OCI-LY1 (cell line): ENCODE measurements at regions not wholly inside any gene's neighbourhood (a gene's known extent, or its start where the extent isn't known, plus 50 kb on each side); places are given as distances from the start of the nearest gene placed in this dataset.

Source experiments
- H2AFZ ChIP-seq: fragments of 200-600 bp; sonication (generic), shearing (Covaris generic); 2 replicates; pipeline ENCODE4 v1.6.0; 2014; ENCODE audit warnings: antibody characterized with exemption, mild to moderate bottlenecking, low read length
- H3F3A ChIP-seq: fragments of 200-600 bp; sonication (generic), shearing (Covaris generic); 2 replicates; pipeline ENCODE4 v1.6.0; 2014; ENCODE audit warnings: mild to moderate bottlenecking, antibody characterized with exemption, low read length, moderate library complexity; ENCODE audit not compliant: insufficient read depth
- H3K27ac ChIP-seq: fragments of 200-600 bp; sonication (generic); 2 replicates; pipeline ENCODE4 v1.5.1; 2014; ENCODE audit warnings: low read length, mixed run types, mild to moderate bottlenecking, low read depth; ENCODE audit not compliant: poor library complexity, severe bottlenecking
- H3K27me3 ChIP-seq: fragments of 200-600 bp; sonication (generic); 2 replicates; pipeline ENCODE4 v1.6.0; 2014; ENCODE audit warnings: antibody characterized with exemption, mild to moderate bottlenecking, low read length, moderate library complexity; ENCODE audit not compliant: insufficient read depth
- H3K36me3 ChIP-seq: fragments of 200-600 bp; sonication (generic); 2 replicates; pipeline ENCODE4 v1.6.1; 2014; ENCODE audit warnings: mild to moderate bottlenecking, antibody characterized with exemption, low read length, moderate library complexity, mixed read lengths; ENCODE audit not compliant: insufficient read depth
- H3K4me1 ChIP-seq: fragments of 200-600 bp; sonication (generic); 2 replicates; pipeline ENCODE4 v1.5.1; 2014; ENCODE audit warnings: mild to moderate bottlenecking, low read length, moderate library complexity; ENCODE audit not compliant: insufficient read depth, severe bottlenecking
- H3K4me2 ChIP-seq: fragments of 200-600 bp; sonication (generic), shearing (Covaris generic); 2 replicates; pipeline ENCODE4 v1.6.1; 2014; ENCODE audit warnings: low read length
- H3K4me3 ChIP-seq: fragments of 200-600 bp; sonication (generic); 2 replicates; pipeline ENCODE4 v1.5.1; 2014; ENCODE audit warnings: low read length, low read depth, mild to moderate bottlenecking, mixed read lengths; ENCODE audit not compliant: poor library complexity, severe bottlenecking
- H3K79me2 ChIP-seq: fragments of 200-600 bp; shearing (Covaris generic); 2 replicates; pipeline ENCODE4 v1.6.1; 2016; ENCODE audit warnings: mixed run types, low read length, mixed read lengths; ENCODE audit not compliant: insufficient read depth
- H3K9ac ChIP-seq: fragments of 200-600 bp; sonication (generic), shearing (Covaris generic); 2 replicates; pipeline ENCODE4 v1.6.1; 2014; ENCODE audit warnings: mild to moderate bottlenecking, low read length, mixed read lengths
- H3K9me2 ChIP-seq: fragments of 200-600 bp; sonication (generic), shearing (Covaris generic); 2 replicates; pipeline ENCODE4 v1.6.1; 2014; ENCODE audit warnings: low read depth, mild to moderate bottlenecking, low read length, mixed read lengths
- H3K9me3 ChIP-seq: fragments of 200-600 bp; shearing (Covaris generic); 2 replicates; pipeline ENCODE4 v1.6.1; 2014; ENCODE audit warnings: low read length, mixed read lengths
- H4K20me1 ChIP-seq: fragments of 200-600 bp; sonication (generic), shearing (Covaris generic); 2 replicates; pipeline ENCODE4 v1.6.0; 2016; ENCODE audit warnings: mild to moderate bottlenecking, low read length; ENCODE audit not compliant: insufficient read depth
- EZH2 ChIP-seq: fragments of 200-600 bp; sonication (generic), shearing (Covaris generic); IDR thresholded peaks from 2 replicates; pipeline ENCODE4 v1.8.0; 2017; ENCODE audit warnings: borderline replicate concordance, mixed run types, mild to moderate bottlenecking, antibody characterized with exemption, low read length, moderate library complexity, mixed read lengths
- TF ChIP-seq, protein P1 (sequence below): fragments of 200-600 bp; sonication (generic), shearing (Covaris generic); IDR thresholded peaks from 2 replicates; pipeline ENCODE4 v1.5.1; 2017; ENCODE audit warnings: mild to moderate bottlenecking, antibody characterized with exemption, low read length, moderate library complexity, mixed read lengths

DNA sequence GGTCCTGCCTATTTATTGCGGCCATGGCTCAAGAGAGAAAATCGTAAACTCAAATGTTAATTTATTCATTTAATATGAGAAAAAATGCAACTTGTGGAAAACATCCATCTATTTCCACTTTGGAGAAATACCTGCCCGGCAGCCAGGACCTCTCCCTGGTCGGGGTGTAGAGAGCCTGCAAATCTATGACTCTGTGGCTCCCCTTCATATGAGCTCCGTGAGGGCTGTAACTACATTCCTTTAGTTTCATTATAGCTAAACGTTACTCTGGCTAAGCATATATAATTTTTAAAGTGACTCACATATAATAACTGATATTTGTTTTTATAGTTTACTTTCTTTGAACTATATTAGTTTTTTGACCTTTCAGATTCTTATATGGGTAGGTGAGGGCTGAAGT, 857.8 kb upstream of the FAT3 start:
- H3K9me3 ChIP-seq, result no peaks in the 10 kb centered on the region
- no peak overlapping the region for H3K9ac ChIP-seq
- H3K4me2 ChIP-seq, result no peak overlapping the region
- H3K36me3 ChIP-seq, result no peaks in the 10 kb centered on the region
- no peaks in the 10 kb centered on the region for H3F3A ChIP-seq
- no peaks in the 10 kb centered on the region for H3K9me2 ChIP-seq
- H3K4me1 ChIP-seq, result no peaks in the 10 kb centered on the region
- no peaks in the 10 kb centered on the region for H4K20me1 ChIP-seq
- H2AFZ ChIP-seq, result no peak overlapping the region
- TF ChIP-seq, protein P1, sequence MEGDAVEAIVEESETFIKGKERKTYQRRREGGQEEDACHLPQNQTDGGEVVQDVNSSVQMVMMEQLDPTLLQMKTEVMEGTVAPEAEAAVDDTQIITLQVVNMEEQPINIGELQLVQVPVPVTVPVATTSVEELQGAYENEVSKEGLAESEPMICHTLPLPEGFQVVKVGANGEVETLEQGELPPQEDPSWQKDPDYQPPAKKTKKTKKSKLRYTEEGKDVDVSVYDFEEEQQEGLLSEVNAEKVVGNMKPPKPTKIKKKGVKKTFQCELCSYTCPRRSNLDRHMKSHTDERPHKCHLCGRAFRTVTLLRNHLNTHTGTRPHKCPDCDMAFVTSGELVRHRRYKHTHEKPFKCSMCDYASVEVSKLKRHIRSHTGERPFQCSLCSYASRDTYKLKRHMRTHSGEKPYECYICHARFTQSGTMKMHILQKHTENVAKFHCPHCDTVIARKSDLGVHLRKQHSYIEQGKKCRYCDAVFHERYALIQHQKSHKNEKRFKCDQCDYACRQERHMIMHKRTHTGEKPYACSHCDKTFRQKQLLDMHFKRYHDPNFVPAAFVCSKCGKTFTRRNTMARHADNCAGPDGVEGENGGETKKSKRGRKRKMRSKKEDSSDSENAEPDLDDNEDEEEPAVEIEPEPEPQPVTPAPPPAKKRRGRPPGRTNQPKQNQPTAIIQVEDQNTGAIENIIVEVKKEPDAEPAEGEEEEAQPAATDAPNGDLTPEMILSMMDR, result no peak
- TF ChIP-seq EZH2, result no peak
- H3K27me3 ChIP-seq, result no peaks in the 10 kb centered on the region
- H3K27ac ChIP-seq, result no peak overlapping the region
- H3K4me3 ChIP-seq, result no peak overlapping the region
- H3K79me2 ChIP-seq, result no peaks in the 10 kb centered on the region

DNA sequence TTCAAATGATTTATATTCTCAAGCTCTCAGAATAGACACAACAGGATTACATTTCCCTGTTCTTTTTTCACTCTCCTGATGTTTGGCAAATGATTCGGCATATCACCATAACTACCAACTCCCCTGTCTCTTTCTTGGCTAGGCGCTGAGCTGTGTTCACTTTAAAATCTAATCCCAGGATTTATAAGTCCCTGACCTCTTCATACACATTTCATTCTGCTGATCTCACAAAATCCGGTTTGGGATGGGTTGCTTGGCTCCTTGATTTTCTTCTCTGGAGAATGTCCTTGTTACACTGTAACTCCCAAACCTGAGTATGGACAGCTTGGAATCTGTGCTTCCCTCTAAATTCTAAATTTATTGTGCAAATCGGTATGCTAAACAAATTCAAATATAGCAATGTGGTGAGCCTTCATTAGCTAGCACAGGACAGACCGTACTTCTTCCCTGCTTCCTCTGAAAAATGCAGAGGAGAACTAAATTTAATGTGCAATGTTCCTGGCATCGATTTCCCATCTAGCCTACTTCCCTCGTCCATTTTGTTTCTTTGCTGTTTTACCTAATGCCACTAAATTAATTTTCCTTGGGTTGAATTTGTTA, 858.5 kb upstream of the FAT3 start:
- H2AFZ ChIP-seq, result no peak overlapping the region
- no peaks in the 10 kb centered on the region for H3K27me3 ChIP-seq
- TF ChIP-seq, protein P1, result no peak
- no peak for TF ChIP-seq EZH2
- no peaks in the 10 kb centered on the region for H3K36me3 ChIP-seq
- no peak overlapping the region for H3K4me2 ChIP-seq
- H3K9me3 ChIP-seq, result no peaks in the 10 kb centered on the region
- no peak overlapping the region for H3K9ac ChIP-seq
- H3F3A ChIP-seq, result no peaks in the 10 kb centered on the region
- no peaks in the 10 kb centered on the region for H4K20me1 ChIP-seq
- no peaks in the 10 kb centered on the region for H3K79me2 ChIP-seq
- H3K4me3 ChIP-seq, result no peak overlapping the region
- no peaks in the 10 kb centered on the region for H3K4me1 ChIP-seq
- no peak overlapping the region for H3K27ac ChIP-seq
- H3K9me2 ChIP-seq, result no peaks in the 10 kb centered on the region

DNA sequence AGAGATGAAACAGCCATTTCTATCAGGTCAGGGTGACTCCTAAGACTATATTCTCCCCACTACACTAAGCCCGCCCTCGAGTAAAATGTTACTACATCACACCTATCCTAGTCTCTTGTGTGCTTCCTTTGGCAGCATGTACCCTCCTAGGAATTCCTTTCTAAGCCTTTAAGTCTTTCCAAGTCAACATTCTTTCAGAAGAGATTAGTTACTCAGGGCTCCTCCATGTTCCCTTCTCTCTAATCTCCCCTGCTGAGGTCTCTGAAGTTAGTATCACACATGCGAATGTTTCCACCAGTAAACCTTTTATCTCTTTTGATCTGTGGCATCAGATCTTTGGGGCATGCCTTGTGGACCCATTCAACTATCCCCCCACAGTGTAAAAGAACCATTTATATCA, 873.7 kb upstream of the FAT3 start:
- H3K79me2 ChIP-seq, result no peaks in the 10 kb centered on the region
- TF ChIP-seq, protein P1, result no peak
- no peak for TF ChIP-seq EZH2
- no peak overlapping the region for H3K4me3 ChIP-seq
- no peaks in the 10 kb centered on the region for H3K9me3 ChIP-seq
- H3K4me2 ChIP-seq, result no peak overlapping the region
- no peaks in the 10 kb centered on the region for H3K36me3 ChIP-seq
- H3K4me1 ChIP-seq, result no peaks in the 10 kb centered on the region
- H3K27ac ChIP-seq, result no peak overlapping the region
- H3F3A ChIP-seq, result no peaks in the 10 kb centered on the region
- no peaks in the 10 kb centered on the region for H3K9me2 ChIP-seq
- H4K20me1 ChIP-seq, result no peaks in the 10 kb centered on the region
- no peak overlapping the region for H3K9ac ChIP-seq
- no peak overlapping the region for H2AFZ ChIP-seq
- H3K27me3 ChIP-seq, result no peaks in the 10 kb centered on the region
